Trophoblast cell (in vitro differentiated cells and primary cell): ENCODE measurements at regions not wholly inside any gene's neighbourhood (a gene's known extent, or its start where the extent isn't known, plus 50 kb on each side); places are given as distances from the start of the nearest gene placed in this dataset.

Experiments
- DNase-seq, 2 donors: peaks; one replicate each; pipeline ENCODE4 v3.0.0-alpha.2; 2016
- H2AFZ ChIP-seq: 2 replicates; pipeline ENCODE4 v1.6.1; 2013; ENCODE audit warnings: low read length, moderate library complexity, mild to moderate bottlenecking; ENCODE audit not compliant: insufficient read depth, poor library complexity
- H2AK5ac ChIP-seq: 2 replicates; pipeline ENCODE4 v1.6.1; 2013; ENCODE audit warnings: mild to moderate bottlenecking, low read length
- H2BK120ac ChIP-seq: 2 replicates; pipeline ENCODE4 v1.6.1; 2013; ENCODE audit warnings: low read length, mild to moderate bottlenecking, moderate library complexity; ENCODE audit not compliant: insufficient read depth, poor library complexity
- H2BK12ac ChIP-seq: 2 replicates; pipeline ENCODE4 v1.6.1; 2013; ENCODE audit warnings: mild to moderate bottlenecking, low read length, moderate library complexity
- H2BK5ac ChIP-seq: 2 replicates; pipeline ENCODE4 v1.6.1; 2013; ENCODE audit warnings: low read length, low read depth, moderate library complexity, mild to moderate bottlenecking; ENCODE audit not compliant: poor library complexity
- H3K14ac ChIP-seq: 2 replicates; pipeline ENCODE4 v1.6.1; 2013; ENCODE audit warnings: mild to moderate bottlenecking, low read length
- H3K18ac ChIP-seq: 2 replicates; pipeline ENCODE4 v1.6.1; 2013; ENCODE audit warnings: mild to moderate bottlenecking, low read length
- H3K23ac ChIP-seq: 2 replicates; pipeline ENCODE4 v1.6.1; 2013; ENCODE audit warnings: low read length
- H3K27ac ChIP-seq: 2 replicates; pipeline ENCODE4 v1.5.1; 2013; ENCODE audit warnings: low read depth, mild to moderate bottlenecking, inconsistent platforms, low read length, moderate library complexity
- H3K27me3 ChIP-seq: 2 replicates; pipeline ENCODE4 v1.6.1; 2013; ENCODE audit warnings: inconsistent platforms, mild to moderate bottlenecking, low read length, moderate library complexity; ENCODE audit not compliant: insufficient read depth
- H3K36me3 ChIP-seq, 2 experiments: 1 replicate in 1 of 2; 2 replicates in 1 of 2; pipeline ENCODE4 v1.6.1; 2013; ENCODE audit warnings: low read length in 2 of 2, mild to moderate bottlenecking in 2 of 2, moderate library complexity in 1 of 2; ENCODE audit not compliant: insufficient read depth in 2 of 2, control insufficient read depth in 1 of 2
- H3K4ac ChIP-seq: 2 replicates; pipeline ENCODE4 v1.6.1; 2013; ENCODE audit warnings: low read depth, mild to moderate bottlenecking, low read length, moderate library complexity
- H3K4me1 ChIP-seq, 2 experiments: 1 replicate in 1 of 2; 2 replicates in 1 of 2; pipeline ENCODE4 v1.6.1; 2013; ENCODE audit warnings: low read length in 2 of 2, mild to moderate bottlenecking in 2 of 2, moderate library complexity in 1 of 2; ENCODE audit not compliant: insufficient read depth in 2 of 2, control insufficient read depth in 1 of 2
- H3K4me2 ChIP-seq: 2 replicates; pipeline ENCODE4 v1.6.1; 2013; ENCODE audit warnings: inconsistent platforms, mild to moderate bottlenecking, low read length, moderate library complexity
- H3K4me3 ChIP-seq: 2 replicates; pipeline ENCODE4 v1.5.1; 2013; ENCODE audit warnings: mild to moderate bottlenecking, low read depth, low read length, inconsistent platforms
- H3K79me1 ChIP-seq: one replicate; pipeline ENCODE4 v1.6.1; 2013; ENCODE audit warnings: low read length
- H3K79me2 ChIP-seq: 2 replicates; pipeline ENCODE4 v1.6.1; 2013; ENCODE audit warnings: low read length, mild to moderate bottlenecking; ENCODE audit not compliant: control insufficient read depth, insufficient read depth, poor library complexity
- H3K9ac ChIP-seq: 2 replicates; pipeline ENCODE4 v1.6.1; 2013; ENCODE audit warnings: mild to moderate bottlenecking, low read length
- H3K9me3 ChIP-seq: 2 replicates; pipeline ENCODE4 v1.6.1; 2013; ENCODE audit warnings: low read depth, mild to moderate bottlenecking, control low read depth, inconsistent platforms, low read length; ENCODE audit not compliant: insufficient read depth
- H4K12ac ChIP-seq: 2 replicates; pipeline ENCODE4 v1.6.1; 2013; ENCODE audit warnings: low read depth, mild to moderate bottlenecking, low read length, moderate library complexity
- H4K8ac ChIP-seq: 2 replicates; pipeline ENCODE4 v1.6.1; 2013; ENCODE audit warnings: low read depth, mild to moderate bottlenecking, low read length, moderate library complexity
- H4K91ac ChIP-seq: one replicate; pipeline ENCODE4 v1.6.1; 2013; ENCODE audit warnings: low read depth, mild to moderate bottlenecking, low read length, moderate library complexity
- WGBS: extraction: QIAGEN DNeasy Blood & Tissue Kit; methylation state at CpG from one replicate; pipeline ENCODE4 v1.1.7; 2013; ENCODE audit warnings: missing lambda C conversion rate; ENCODE audit not compliant: insufficient read length, insufficient coverage; ENCODE audit errors: extremely low coverage; 5-methylcytosine and 5-hydroxymethylcytosine counted together

GRCh38 chr6:19370831-19371230, 466.3 kb upstream of the ID4 start:
- Histone ChIP-seq H3K36me3 (no peaks in the 10 kb centered on the region), H3K4ac (no peak overlapping the region), H3K4me1 (peaks cover 0 to 2% of the 10 kb centered on the region in 2 experiments), H3K23ac (no peak overlapping the region), H3K18ac (no peak overlapping the region), H2AFZ (no peak overlapping the region), H4K8ac (no peak overlapping the region), H3K4me2 (no peak overlapping the region), H2BK12ac (no peak overlapping the region), H3K79me2 (no peaks in the 10 kb centered on the region), H3K27ac (no peak overlapping the region), H3K27me3 (no peaks in the 10 kb centered on the region), H3K9me3 (no peaks in the 10 kb centered on the region), H4K12ac (no peak overlapping the region), H2BK5ac (no peak overlapping the region), H2AK5ac (no peak overlapping the region), H3K79me1 (no peaks in the 10 kb centered on the region), H3K9ac (no peak overlapping the region), H2BK120ac (no peak overlapping the region), H4K91ac (no peak overlapping the region), H3K4me3 (no peak overlapping the region), H3K14ac (no peak overlapping the region)
- no peak for DNase-seq
- no CpG with 5 or more reads among the region's 3 CpGs for WGBS

- Histone ChIP-seq H3K79me1 (no peaks in the 10 kb centered on the region), H2AK5ac (no peak overlapping the region), H3K79me2 (no peaks in the 10 kb centered on the region), H2BK120ac (no peak overlapping the region), H4K91ac (no peak overlapping the region), H3K36me3 (no peaks in the 10 kb centered on the region), H3K4me3 (no peak overlapping the region), H3K9me3 (no peaks in the 10 kb centered on the region), H4K12ac (no peak overlapping the region), H3K23ac (no peak overlapping the region), H3K4ac (no peak overlapping the region), H4K8ac (no peak overlapping the region), H3K18ac (no peak overlapping the region), H3K4me2 (no peak overlapping the region), H2AFZ (no peak overlapping the region), H3K14ac (no peak overlapping the region), H3K4me1 (no peaks in the 10 kb centered on the region), H2BK5ac (no peak overlapping the region), H2BK12ac (no peak overlapping the region), H3K27ac (no peak overlapping the region), H3K9ac (no peak overlapping the region), H3K27me3 (no peaks in the 10 kb centered on the region)
- DNase-seq, result no peak
Measured at GRCh38 chr6:19375613-19376012, 461.6 kb upstream of the ID4 start.

- Histone ChIP-seq H3K9ac (no peak overlapping the region), H2BK120ac (no peak overlapping the region), H4K91ac (no peak overlapping the region), H3K4me1 (no peaks in the 10 kb centered on the region), H3K4me3 (no peak overlapping the region), H2AFZ (no peak overlapping the region), H4K8ac (no peak overlapping the region), H3K27ac (no peak overlapping the region), H3K36me3 (no peaks in the 10 kb centered on the region), H3K4me2 (no peak overlapping the region), H3K79me2 (no peaks in the 10 kb centered on the region), H3K14ac (no peak overlapping the region), H2BK12ac (no peak overlapping the region), H3K23ac (no peak overlapping the region), H2BK5ac (no peak overlapping the region), H4K12ac (no peak overlapping the region), H3K27me3 (no peaks in the 10 kb centered on the region), H2AK5ac (no peak overlapping the region), H3K79me1 (no peaks in the 10 kb centered on the region), H3K4ac (no peak overlapping the region), H3K18ac (no peak overlapping the region), H3K9me3 (no peaks in the 10 kb centered on the region)
- no peak for DNase-seq
- no CpG with 5 or more reads among the region's 3 CpGs for WGBS
Measured at GRCh38 chr6:19377722-19378121, 459.4 kb upstream of the ID4 start.

- no CpG with 5 or more reads among the region's 2 CpGs for WGBS
- Histone ChIP-seq H2BK5ac (no peak overlapping the region), H3K9me3 (no peaks in the 10 kb centered on the region), H3K9ac (no peak overlapping the region), H3K4ac (no peak overlapping the region), H3K18ac (no peak overlapping the region), H2AK5ac (no peak overlapping the region), H4K12ac (no peak overlapping the region), H2BK120ac (no peak overlapping the region), H4K91ac (no peak overlapping the region), H3K4me3 (no peak overlapping the region), H3K23ac (no peak overlapping the region), H4K8ac (no peak overlapping the region), H3K36me3 (no peaks in the 10 kb centered on the region), H3K4me1 (no peaks in the 10 kb centered on the region), H3K27ac (no peak overlapping the region), H2BK12ac (no peak overlapping the region), H3K79me1 (no peaks in the 10 kb centered on the region), H3K4me2 (no peak overlapping the region), H2AFZ (no peak overlapping the region), H3K27me3 (no peaks in the 10 kb centered on the region), H3K79me2 (no peaks in the 10 kb centered on the region), H3K14ac (no peak overlapping the region)
- DNase-seq, result no peak
Measured at GRCh38 chr6:19380293-19380692, 456.9 kb upstream of the ID4 start.
